Hepatocyte (in vitro differentiated cells): ENCODE measurements at regions not wholly inside any gene's neighbourhood (a gene's known extent, or its start where the extent isn't known, plus 50 kb on each side); places are given as distances from the start of the nearest gene placed in this dataset.

ENCODE experiments used
- EZH2 ChIP-seq: fragments of 200-600 bp; sonication (generic); IDR thresholded peaks from 2 replicates; pipeline ENCODE4 v1.6.1; 2016; ENCODE audit warnings: antibody characterized with exemption, mild to moderate bottlenecking, borderline replicate concordance
- EZH2phosphoT487 ChIP-seq: fragments of 200-600 bp; sonication (generic); IDR thresholded peaks from one replicate; pipeline ENCODE4 v1.6.1; 2018; ENCODE audit warnings: antibody characterized with exemption, mild to moderate bottlenecking, low read depth, moderate library complexity; ENCODE audit not compliant: unreplicated experiment, severe bottlenecking
- TF ChIP-seq, protein P1 (sequence below): fragments of 200-600 bp; sonication (generic); IDR thresholded peaks from 2 replicates; pipeline ENCODE4 v1.5.1; 2016; ENCODE audit warnings: antibody characterized with exemption, mild to moderate bottlenecking; ENCODE audit not compliant: poor library complexity

DNA sequence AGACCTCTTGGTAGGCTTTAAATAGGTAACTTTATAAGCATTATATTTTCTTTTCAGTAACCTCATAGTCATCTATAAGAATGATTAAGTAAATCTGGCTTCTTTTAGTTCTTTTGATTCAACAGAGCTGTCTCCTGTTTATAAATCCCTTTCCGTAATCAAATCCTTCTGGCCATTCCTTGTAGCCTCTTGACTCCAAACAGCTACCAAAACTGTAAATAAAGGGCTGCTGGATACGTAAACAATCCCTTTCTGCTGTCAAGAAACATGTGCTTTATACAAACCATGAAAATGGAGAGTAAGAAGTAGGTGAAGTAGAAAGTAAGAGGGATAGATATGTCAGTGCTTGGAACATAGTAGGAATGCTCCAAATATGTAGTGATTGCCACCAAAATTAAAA, 183.2 kb upstream of the CASK start:
- TF ChIP-seq, protein P1, sequence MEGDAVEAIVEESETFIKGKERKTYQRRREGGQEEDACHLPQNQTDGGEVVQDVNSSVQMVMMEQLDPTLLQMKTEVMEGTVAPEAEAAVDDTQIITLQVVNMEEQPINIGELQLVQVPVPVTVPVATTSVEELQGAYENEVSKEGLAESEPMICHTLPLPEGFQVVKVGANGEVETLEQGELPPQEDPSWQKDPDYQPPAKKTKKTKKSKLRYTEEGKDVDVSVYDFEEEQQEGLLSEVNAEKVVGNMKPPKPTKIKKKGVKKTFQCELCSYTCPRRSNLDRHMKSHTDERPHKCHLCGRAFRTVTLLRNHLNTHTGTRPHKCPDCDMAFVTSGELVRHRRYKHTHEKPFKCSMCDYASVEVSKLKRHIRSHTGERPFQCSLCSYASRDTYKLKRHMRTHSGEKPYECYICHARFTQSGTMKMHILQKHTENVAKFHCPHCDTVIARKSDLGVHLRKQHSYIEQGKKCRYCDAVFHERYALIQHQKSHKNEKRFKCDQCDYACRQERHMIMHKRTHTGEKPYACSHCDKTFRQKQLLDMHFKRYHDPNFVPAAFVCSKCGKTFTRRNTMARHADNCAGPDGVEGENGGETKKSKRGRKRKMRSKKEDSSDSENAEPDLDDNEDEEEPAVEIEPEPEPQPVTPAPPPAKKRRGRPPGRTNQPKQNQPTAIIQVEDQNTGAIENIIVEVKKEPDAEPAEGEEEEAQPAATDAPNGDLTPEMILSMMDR: no peak
- TF ChIP-seq EZH2 (no peak), EZH2phosphoT487 (no peak)
